COLO668 (cell line): ENCODE measurements at regions not wholly inside any gene's neighbourhood (a gene's known extent, or its start where the extent isn't known, plus 50 kb on each side); places are given as distances from the start of the nearest gene placed in this dataset.

Experiments used
- DNase-seq: peaks from one replicate; lab custom pipeline; 2025; ENCODE audit not compliant: unreplicated experiment; lab: John Stamatoyannopoulos, UW

DNA sequence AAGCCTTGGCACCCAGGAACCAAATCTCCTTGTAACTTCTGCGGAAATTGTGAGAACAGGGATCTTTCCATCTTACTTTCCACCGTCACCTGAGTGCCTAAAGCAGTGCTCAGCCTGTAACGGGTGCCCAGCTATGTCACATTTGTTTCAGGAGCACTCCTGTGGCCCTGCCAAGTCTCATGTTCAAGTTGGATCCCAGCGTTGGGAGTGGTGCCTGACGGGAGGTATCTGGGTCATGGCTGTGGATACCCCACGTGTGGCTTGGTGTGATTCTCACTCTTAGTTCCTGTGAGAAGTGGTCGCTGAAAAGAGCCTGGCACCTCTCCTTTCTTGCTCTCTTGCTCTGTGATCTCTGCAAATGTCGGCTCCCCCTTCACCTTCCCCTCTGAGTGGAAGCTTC lies 114.9 kb downstream of the UQCRFS1 start:
- no peak for DNase-seq

DNA sequence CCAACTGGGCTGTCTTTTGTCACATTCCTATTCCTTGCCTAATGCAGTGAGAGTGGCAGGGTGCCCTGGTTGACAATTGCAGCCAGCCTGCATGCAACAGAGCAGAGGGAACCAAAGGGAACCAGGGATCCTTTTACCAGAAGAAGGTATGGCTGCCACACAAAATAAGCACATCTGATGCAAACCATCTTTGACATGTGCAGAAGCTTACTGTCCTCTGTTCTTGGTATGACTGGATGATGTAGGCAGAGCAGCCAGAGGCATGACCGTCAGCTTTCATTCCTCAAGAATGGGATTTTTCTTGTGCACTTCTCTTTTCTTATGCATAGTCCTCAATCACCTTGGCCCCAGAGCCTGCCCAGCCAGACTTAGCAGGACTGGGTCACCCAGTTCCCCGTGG lies 116.1 kb downstream of the UQCRFS1 start:
- DNase-seq: no peak

DNA sequence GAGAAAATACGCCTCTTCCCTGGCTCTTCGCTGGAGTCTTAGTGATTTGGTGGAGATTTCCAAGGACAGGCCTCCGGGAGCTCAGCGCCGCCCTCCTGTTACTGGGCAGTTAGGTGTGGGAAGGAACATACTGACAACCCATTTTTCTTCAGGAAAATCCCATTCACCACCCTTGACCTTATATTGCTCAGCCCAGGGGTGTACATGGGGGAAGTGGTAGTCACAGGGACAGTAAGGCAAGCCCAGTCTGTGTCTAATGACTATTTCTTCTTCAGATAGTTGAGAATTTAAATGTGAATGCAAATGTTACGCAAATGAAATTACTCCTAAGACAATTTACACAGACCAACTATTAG lies 119.4 kb downstream of the UQCRFS1 start:
- no peak for DNase-seq

DNA sequence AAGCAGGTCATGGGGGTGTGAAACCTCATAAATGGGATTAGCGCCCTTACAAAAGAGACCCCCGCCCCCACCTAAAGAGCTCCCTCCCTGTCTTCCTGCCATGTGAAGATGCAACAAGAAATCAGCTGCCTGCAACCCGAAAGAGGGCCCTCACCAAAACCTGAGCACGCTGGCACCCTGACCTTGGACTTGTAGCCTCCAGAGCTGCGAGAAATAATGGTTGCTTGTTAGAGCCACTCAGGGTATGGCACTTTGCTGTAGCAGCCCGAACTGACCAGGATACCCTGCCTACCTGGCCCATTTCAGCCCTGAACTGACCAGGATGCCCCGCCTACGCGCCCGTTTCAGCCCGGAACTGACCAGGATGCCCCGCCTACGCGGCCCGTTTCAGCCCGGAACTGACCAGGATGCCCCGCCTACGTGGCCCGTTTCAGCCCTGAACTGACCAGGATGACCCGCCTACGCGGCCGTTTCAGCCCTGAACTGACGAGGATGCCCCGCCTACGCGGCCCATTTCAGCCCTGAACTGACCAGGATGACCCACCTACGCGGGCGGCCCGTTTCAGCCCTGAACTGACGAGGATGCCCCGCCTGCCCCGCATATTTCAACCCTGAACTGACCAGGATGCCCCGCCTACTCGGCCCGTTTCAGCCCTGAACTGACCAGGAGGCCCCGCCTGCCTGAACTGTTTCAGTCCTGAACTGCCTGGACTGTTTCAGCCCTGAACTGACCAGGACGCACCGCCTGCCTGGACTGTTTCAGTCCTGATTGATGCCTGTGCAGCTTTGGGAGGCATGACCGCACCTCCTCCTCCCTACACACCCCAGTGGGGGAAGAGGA lies 120.0 kb downstream of the UQCRFS1 start:
- no peak for DNase-seq

DNA sequence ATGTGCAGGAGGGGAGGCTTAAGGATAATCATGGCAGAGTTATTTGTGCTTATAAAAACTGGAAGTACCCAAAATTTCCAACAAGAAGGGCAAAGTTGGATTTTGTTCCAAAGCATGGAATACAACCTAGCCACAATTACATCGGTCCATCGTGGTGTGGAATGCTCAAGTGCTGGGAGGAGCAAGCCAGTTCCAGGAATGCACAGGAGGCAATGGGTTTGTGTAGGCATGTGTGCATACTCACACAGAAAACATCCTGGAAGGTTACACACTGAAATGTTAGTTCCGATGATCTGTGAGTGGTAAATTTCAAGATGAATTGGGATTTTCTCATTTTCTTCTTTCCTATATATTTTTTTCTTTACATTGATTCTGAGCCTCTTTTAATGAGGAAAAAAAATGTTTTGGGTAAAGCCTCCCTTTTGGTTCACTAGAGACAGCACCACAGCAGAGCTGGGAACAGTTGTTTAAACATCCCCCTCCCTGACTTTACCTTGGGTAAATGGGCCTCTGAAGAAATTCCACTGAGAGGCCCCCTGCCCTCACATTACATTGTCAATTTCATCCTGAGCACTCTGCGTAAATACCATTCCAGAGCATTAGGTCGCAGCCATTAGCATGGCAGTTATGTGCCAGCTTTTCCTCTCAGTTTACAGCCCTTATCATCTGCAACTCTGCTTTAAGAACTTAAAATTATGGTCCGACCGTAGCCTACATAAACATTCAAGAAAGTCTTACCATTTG lies 122.0 kb downstream of the UQCRFS1 start:
- DNase-seq: no peak

DNA sequence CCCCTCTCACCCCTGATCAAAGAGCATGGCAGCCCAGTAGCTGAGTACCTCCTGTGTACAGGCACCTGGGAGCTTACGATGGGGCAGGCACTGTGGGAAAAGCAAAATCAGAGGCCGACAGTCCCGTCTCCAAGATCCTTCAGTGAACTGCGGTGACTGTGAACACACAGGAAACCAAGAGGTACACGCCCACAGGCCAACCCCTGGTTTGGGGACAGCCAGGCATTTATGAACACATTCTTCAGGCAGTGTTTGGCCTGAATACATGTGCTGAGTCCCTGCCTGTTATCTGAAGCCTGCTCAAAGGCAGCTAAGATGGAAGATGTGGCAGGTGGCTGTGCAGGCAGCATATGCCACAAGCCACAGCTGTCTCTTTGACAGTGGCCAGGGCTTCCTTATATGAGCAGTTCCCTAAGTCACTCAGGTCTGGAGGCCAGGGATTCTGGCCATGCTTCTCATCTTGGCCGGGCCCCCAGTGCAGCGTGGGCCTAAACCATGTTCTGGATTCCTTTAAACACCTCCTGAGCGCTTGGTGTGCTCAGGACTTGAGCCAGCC lies 123.6 kb downstream of the UQCRFS1 start:
- no peak for DNase-seq

DNA sequence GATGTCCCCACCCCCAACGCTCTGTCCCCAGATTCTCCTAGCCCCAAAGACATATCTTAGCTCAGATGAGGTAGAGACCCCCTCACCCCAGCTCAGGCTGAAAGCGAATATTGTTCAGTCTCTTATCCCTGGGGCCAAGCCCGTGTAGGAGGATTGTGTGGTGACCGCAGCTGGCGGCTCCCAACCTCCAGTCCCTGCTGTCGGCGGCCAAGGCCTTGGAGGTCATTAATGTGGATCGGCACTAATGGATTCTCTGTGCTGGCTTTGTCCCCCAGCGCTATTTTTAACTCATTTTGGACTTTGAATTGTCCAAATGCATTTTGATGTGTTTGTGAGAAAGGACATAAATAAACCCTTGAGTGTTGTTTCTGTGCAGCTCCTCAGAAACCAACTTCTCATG lies 124.2 kb downstream of the UQCRFS1 start:
- DNase-seq: no peak

DNA sequence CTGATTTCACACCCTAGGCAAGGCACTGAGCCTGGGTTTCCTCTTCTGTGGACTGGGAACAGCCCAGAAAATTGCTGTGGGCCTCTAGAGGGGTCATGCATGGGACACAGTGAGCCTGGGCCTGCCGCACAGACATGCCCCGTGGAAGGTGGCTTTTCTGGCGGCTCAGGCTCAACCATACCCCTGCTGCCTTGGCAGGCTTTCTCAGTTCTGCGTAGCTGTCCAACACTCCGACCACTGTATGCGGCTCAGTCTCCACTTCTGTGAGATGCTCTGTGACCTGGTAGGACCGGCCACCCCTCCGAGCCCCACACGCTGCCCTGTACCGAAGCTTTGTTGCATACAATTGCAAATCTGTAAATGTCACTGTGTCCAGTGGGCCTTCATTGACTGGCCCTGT lies 126.3 kb downstream of the UQCRFS1 start:
- DNase-seq: no peak

DNA sequence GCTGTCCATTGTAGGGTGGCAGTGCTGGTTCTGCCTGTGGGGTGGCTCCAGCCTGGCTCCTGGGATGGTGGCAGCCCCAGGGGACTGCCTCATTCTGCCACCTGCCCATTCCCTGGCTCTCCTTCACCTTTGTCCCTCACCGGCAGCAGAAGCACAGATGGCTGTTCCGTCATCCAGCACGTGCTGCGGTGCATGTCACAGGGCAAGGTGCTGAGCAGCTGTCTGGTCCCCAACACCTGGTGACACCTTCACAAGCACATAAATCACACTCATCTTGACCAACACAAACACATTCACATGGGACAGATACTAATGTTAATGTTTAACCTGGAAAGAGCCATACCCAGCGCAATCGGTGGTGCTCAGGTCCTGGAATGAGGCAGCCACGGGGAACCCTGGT lies 126.8 kb downstream of the UQCRFS1 start:
- DNase-seq: peak; percentile 94

DNA sequence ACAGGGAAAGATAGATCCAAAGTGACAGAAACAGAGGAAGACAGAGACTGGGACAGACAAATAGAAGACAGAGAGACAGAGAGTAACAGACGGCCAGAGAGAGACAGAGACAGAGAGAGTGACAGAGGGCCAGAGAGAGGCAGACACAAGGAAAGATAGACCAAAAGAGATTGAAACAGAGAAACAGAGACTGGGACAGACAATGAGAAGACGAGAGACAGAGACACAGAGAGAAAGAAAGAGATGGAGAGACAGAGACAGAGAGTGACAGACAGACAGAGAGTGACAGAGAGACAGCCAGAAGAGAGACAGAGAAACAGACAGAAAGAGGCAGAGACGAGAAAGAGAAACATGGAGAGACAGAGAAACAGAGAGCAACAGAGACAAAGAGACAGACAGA lies 127.3 kb downstream of the UQCRFS1 start:
- DNase-seq: no peak

DNA sequence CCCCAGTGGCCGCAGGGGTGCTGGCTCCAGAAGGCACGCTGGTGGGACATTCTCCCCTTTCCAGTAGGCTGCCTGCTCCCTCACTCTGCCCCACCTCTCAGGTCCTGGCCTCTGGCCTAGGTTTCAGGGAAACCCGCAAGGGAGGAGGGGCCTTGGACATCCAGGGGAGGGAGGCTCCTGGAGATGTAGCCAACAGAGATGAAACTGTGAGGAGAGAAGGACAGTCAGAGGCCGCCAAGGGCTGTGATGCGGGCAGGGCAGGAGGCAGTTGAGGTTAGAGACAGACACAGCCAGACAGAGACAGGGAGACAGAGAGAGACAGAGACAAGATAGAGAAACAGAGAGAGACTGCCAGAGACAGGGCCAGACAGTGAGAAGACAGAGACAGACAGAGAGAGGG lies 127.7 kb downstream of the UQCRFS1 start:
- peak; percentile 9 for DNase-seq

DNA sequence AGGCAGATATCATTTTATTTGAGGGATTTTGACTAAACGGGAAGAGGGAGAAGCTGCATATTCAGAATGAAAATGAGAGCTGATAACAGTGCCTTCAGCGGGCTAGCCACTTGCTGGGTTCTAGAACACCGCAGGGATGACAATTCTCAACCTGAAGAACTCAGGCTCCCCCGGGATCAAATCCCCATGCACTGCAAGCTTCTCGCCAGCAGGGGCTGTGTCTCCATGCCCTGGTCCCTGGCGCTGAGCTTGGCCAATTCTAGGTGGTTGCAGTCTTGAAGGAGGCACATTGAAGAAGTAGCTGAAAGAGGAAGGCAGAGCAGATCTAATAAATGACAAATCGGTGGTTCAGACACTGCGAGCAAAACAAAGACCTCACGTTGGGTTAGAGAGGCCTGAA lies 128.7 kb downstream of the UQCRFS1 start:
- DNase-seq: peak; percentile 10

DNA sequence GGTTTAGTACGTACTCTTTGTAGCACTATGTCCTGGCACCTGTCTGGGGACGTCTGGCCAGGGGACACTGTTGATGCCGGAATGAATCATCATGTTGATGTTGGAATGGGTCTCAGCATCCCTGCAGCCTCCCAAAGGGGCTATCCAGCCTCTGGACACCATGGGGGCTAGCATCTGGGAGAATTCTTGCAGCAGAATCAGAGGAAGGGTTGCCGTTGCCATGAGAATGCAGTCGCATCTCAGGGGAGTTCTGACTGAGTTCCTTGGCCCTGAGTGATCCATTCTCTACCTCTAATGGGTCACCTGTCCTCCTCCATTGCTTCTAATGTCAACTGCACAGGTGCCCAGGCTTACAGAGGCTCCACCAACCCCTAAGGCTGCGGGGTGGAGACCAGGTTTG lies 129.1 kb downstream of the UQCRFS1 start:
- DNase-seq: peak; percentile 3

DNA sequence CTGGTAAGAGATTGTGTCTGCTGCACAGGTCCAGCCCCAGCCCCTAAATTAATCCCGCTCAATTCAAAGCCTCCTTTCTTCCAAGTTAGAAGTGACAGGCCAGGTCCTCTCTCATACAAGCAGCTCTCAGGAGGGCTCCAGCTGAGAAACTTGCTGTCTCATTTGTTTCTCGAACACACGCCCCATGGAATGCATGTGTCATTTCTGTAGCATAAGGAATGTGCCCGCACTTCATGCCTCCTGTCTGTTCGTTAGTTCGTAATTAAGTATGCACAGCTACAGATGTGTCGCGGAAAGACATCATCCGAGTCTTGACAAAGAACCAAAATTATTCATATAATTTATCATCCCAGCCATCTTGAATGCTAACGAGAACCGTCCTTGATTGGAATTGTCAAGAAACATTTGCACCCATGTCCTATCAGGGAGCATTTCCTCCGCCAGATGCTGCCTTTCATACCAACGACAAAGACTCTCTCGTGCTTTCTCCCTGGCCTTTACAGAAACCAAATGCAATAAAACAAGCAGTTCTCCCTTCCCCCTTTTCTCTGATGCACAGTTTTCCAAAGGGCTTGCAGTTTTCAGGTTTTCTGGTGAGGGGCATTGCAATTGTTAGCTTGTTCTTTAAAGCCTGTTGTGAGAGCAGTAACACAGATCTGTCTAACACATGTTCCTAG lies 133.5 kb downstream of the UQCRFS1 start:
- DNase-seq: no peak

DNA sequence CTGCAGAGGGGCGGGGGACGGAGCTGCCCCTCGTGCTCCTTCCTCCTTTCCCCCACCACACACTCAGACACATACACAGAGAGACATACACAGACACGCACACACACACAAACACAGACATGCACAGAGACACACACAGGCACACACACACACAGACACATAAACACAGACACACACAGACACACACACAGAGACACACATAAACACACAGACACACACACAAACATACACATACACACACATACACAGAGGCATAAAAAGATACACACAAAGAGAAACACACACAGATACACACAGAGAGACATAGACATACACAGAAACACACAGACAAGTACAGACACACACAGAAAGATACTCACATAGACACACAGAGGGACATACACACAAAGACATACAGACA lies 136.0 kb downstream of the UQCRFS1 start:
- DNase-seq: no peak

DNA sequence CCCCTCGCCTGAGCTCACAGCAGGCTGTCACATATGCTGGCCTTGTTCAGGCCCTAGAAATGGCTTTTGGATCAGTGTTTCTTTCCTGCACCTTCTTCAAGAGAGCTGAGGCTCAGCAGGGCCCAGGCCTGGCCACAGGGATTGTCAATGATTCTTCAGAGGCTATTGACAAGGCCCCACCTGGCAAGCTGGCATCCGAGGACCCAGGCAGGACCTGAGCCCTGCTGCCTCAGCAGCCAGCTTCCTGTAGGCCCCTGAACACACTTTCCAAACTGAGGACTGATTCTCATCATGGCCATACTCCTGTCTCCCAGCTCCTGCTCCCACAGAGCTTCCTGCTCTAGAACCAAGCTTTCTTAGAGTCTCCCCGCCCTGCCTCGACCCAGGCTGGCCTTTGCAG lies 136.8 kb downstream of the UQCRFS1 start:
- DNase-seq: no peak

DNA sequence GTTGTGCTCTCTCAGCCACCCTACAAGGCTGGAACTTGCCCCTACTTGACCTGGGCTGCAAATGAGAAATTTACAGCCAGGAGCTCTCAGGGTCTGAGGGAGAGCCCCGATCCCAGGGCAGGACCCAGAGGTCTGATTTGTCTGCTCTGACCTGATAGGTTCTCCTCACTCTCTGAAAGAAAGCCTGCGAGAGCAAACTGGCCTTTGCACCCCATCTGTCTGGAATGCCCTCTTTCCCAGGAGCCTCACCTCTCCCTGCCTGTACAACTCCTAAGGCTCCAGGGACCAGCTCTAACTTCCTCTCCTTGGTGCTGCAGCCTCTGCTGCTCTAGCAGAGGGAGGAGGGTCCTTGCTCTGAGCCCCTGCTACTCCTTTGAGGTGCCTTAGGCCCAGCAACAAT lies 137.8 kb downstream of the UQCRFS1 start:
- no peak for DNase-seq

DNA sequence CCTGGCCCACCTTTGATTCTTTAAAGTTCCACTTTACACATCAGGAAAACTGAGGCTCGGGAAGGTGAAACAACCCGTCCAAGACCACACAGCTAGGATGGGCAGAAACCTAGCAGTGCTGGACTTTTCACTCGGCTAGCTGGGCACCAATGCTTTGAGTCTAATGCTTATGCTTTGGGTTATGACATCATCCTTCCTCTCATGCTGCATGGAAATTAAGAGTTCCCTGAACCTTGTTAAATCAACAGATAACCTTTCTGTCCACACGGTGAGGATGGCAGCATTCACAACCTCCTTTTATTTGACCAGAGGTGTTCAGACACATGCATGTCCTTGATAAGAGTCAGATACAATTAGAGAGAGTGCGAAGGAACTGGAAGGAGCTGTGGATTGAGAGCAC lies 138.4 kb downstream of the UQCRFS1 start:
- no peak for DNase-seq

DNA sequence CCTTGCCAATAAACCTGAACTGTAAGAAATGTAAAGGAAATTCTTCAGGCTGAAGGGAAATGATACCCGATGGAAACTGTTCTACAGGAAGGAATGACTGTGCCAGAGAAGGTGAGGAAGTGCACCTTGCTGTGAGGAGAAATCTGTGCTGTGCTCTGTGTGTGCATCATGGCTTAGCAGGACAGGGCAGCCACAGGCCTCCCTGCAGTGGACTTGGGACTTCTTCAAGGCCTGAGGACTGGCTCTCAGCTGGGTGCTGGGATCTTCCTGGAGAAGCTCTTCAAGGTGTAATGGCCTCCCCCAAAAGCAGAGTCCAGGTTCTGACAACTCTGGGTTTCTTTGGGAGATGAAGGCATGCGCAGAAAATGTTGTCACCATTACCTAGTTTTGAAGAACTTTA lies 145.1 kb downstream of the UQCRFS1 start:
- DNase-seq: no peak

DNA sequence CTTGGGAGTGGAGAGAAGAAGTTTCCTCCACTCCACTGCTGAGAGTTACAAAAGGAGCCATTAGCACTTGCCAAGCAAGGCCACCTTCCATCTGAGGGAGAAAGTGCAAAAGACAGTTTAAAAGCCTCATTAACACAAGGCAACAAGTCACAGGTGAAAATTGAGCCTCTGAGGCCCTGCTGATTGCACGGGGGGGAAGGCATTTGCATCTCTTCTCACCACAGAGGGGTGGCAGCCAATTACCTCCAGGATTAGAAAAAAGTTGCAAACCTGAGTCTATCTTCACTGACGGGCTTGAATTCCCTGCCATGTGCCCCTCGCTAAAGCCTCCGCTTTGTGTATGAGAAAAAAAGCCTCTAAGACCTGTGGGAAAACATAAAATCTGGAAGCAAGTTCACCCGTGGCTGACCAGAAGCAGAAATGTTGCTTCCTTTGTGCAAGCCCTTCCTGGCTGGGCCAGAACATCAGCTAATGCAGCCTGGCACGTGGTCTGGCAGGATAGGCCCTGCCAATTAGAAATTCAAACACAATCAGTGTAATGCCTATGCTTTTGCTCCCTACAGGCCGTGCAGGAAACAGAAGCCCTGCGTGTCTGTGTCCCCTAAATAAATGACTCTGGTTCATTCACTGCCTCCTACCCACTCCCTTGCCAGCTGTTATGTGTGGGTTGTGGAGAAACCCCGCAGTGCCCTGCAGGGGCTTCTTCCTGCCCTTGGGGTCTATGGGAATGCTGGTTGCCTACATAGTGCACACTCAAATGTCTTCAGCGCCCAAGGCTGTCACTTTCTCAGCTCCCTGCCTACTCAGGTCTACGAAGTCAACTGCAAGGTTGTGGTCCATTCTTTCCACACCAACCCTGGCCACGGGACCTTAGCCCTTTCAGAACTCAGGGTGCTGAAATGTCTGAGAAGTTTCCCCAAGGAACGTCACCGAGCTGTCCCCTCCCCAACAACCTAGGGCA lies 150.2 kb downstream of the UQCRFS1 start:
- DNase-seq: no peak
